ENCODE measurements at regions not wholly inside any gene's neighbourhood (a gene's known extent, or its start where the extent isn't known, plus 50 kb on each side); places are given as distances from the start of the nearest gene placed in this dataset.

- no peak for TF ChIP-seq YY1 (IDR thresholded peaks at IDR 0.05; ENCODE audit: low read depth)
- TF ChIP-seq CTCF (IDR thresholded peaks at IDR 0.05): no peak
- TF ChIP-seq NRF1 (IDR thresholded peaks at IDR 0.05; ENCODE audit: low read depth, low read length): no peak
- TF ChIP-seq TAF1 (IDR thresholded peaks at IDR 0.05; ENCODE audit: borderline replicate concordance, low read depth, low read length): no peak
- TF ChIP-seq RCOR1 (IDR thresholded peaks at IDR 0.05; ENCODE audit: low read length): no peak
- TF ChIP-seq EZH2phosphoT487 (IDR thresholded peaks at IDR 0.05; ENCODE audit: borderline replicate concordance, low read depth): no peak
- TF ChIP-seq PBX3 (IDR thresholded peaks at IDR 0.05): no peak
Measured at GRCh38 chr2:217671871-217672270, 330.9 kb downstream of the TNS1 start.
